ENCODE measurements at regions not wholly inside any gene's neighbourhood (a gene's known extent, or its start where the extent isn't known, plus 50 kb on each side); places are given as distances from the start of the nearest gene placed in this dataset.

- TF ChIP-seq MAFK (IDR thresholded peaks at IDR 0.05; ENCODE audit: low read depth, low read length) = no peak
- no peak for TF ChIP-seq MXI1 (IDR thresholded peaks at IDR 0.05; ENCODE audit: borderline replicate concordance, low read depth, low read length)
- TF ChIP-seq RAD21 (IDR thresholded peaks at IDR 0.05; ENCODE audit: low read length) = no peak
Measured at GRCh38 chr6:168819546-168819945, 378.6 kb downstream of the SMOC2 start.
